Colonic mucosa (tissue), 4 donors: ENCODE measurements at regions not wholly inside any gene's neighbourhood (a gene's known extent, or its start where the extent isn't known, plus 50 kb on each side); places are given as distances from the start of the nearest gene placed in this dataset.

ENCODE experiments used
- DNase-seq: peaks from one replicate; pipeline ENCODE4 v3.0.0-alpha.2; 2020
- H3K27ac ChIP-seq: fragments of 200-600 bp; one replicate; pipeline ENCODE4 v1.8.0; 2021
- H3K27me3 ChIP-seq: fragments of 200-600 bp; one replicate; pipeline ENCODE4 v1.8.0; 2021
- H3K36me3 ChIP-seq: fragments of 200-600 bp; one replicate; pipeline ENCODE4 v1.8.0; 2021
- H3K4me1 ChIP-seq: fragments of 200-600 bp; one replicate; pipeline ENCODE4 v1.8.0; 2021; ENCODE audit warnings: mild to moderate bottlenecking
- H3K4me3 ChIP-seq: fragments of 200-600 bp; one replicate; pipeline ENCODE4 v1.8.0; 2021
- H3K9ac ChIP-seq, 2 donors: one replicate each; pipeline ENCODE4 v1.7.0; 2013; ENCODE audit warnings: control low read depth in 2 of 2, low read depth in 2 of 2, low read length in 2 of 2
- H3K9me3 ChIP-seq: fragments of 200-600 bp; one replicate; pipeline ENCODE4 v1.8.0; 2021
- intact Hi-C: fragments of 100-400 bp; cut with DNase I; formaldehyde crosslinking; loops from one replicate; pipeline ENCODE4 v1.14.1; 2022
- TF ChIP-seq, protein P1 (sequence below): fragments of 200-600 bp; IDR thresholded peaks from one replicate; pipeline ENCODE4 v1.8.0; 2022; ENCODE audit warnings: antibody characterized with exemption, mild to moderate bottlenecking
- donor health status: healthy.
- donor health status: DM: no; HTN: no; CAD: no.
- donor health status: DM: no; HTN: no; CAD: no.

DNA sequence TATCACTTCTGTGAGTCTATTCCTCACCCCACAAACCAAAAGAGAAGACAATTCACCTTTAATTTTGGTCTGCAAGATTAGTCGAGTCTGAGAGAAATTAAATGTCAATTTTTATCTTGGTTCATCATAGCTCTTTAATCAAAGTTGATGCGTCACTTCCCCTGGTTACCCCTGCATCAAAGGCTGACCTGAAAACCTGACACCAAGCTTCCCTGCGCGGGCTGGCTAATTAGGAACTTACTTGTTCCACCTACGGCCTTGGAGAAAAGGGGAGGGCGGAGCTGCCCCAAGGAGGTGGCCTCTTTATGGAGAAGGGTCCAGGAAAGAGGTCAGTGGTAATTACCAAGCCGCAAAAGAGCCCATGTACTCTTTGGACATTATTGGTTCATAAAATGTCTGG, 218.4 kb downstream of the ARRDC4 start:
- intact Hi-C loops: loop anchor here (5.0 kb wide), 1 partner anchor 272 kb away; no protein-coding TSS in a partner anchor
- DNase-seq: no peak

DNA sequence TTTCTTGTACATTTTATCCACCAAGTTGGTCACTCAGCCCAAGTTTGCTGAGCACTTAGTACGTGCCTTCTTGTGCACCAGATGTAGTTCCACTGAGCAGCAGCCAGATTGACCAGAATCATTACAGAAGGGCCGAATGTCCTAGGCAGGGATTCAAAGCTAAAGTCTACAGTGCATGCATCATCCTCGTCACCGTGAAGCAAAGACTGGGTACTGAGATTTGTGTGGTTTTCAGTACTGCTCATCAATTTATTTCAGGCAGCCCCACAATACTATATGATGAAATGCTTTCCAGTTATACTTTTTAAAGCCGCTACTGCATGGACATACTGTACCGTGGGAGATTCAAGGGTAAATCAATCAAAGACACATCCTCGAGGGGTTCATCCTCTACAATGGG, 227.0 kb downstream of the ARRDC4 start:
- Histone ChIP-seq H3K27me3 (no peaks in the 10 kb centered on the region), H3K4me1 (no peaks in the 10 kb centered on the region), H3K9ac (no peak overlapping the region), H3K9me3 (no peaks in the 10 kb centered on the region), H3K27ac (no peak overlapping the region), H3K4me3 (no peak overlapping the region), H3K36me3 (no peaks in the 10 kb centered on the region)
- TF ChIP-seq, protein P1, sequence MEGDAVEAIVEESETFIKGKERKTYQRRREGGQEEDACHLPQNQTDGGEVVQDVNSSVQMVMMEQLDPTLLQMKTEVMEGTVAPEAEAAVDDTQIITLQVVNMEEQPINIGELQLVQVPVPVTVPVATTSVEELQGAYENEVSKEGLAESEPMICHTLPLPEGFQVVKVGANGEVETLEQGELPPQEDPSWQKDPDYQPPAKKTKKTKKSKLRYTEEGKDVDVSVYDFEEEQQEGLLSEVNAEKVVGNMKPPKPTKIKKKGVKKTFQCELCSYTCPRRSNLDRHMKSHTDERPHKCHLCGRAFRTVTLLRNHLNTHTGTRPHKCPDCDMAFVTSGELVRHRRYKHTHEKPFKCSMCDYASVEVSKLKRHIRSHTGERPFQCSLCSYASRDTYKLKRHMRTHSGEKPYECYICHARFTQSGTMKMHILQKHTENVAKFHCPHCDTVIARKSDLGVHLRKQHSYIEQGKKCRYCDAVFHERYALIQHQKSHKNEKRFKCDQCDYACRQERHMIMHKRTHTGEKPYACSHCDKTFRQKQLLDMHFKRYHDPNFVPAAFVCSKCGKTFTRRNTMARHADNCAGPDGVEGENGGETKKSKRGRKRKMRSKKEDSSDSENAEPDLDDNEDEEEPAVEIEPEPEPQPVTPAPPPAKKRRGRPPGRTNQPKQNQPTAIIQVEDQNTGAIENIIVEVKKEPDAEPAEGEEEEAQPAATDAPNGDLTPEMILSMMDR: no peak
- no peak for DNase-seq
- intact Hi-C loops: no loop called here

More for the DNA sequence above, 218.4 kb downstream of the ARRDC4 start:
- Histone ChIP-seq H3K36me3 (no peaks in the 10 kb centered on the region), H3K4me3 (no peak overlapping the region), H3K9ac (no peak overlapping the region), H3K27me3 (peaks cover 4% of the 10 kb centered on the region), H3K4me1 (no peaks in the 10 kb centered on the region), H3K27ac (no peak overlapping the region), H3K9me3 (no peaks in the 10 kb centered on the region)
- TF ChIP-seq, protein P1: no peak

DNA sequence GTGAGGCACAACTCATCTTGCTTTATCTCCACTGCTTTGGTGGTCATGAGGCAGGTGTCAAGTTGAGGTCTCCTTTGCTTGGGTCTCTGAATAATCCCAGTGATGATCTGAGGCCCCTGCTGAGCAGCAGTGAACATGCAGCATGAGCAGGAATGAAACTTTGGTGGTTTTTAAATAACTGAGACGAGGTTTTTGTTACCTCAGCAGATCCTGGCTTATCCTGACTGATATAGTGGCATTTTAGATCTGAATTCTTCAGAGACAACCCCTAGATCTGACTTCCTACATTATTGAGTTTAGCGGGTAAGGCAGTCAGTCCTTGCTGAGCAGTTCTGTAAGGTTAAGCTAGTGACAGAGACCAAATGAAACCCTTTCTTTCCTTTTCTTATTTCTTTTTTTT, 230.4 kb downstream of the ARRDC4 start:
- no peaks in the 10 kb centered on the region for H3K4me1 ChIP-seq
- TF ChIP-seq, protein P1: no peak
- intact Hi-C loops: no loop called here
- H3K9ac ChIP-seq: no peak overlapping the region
- no peaks in the 10 kb centered on the region for H3K27me3 ChIP-seq
- no peak overlapping the region for H3K27ac ChIP-seq
- H3K4me3 ChIP-seq: no peak overlapping the region
- H3K9me3 ChIP-seq: no peaks in the 10 kb centered on the region
- DNase-seq: no peak
- no peaks in the 10 kb centered on the region for H3K36me3 ChIP-seq

DNA sequence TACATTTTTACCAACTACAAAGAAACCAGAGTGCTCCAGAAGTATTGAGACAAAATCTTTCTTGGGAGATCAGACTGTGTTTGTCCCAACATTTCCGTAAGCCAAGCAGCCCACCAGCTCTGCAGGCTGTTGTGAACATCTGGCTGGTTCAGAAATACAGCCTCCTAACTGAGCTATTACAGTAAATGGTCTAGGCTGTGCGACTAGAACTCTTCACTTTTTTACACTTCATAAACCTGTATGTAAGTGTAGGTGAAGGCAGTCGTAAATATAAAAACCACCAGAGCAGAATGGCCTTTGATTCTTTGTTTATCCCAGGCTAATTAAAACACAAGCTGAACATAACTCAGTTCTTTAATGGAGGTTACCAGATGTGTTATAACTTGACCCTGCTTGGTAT, 235.3 kb downstream of the ARRDC4 start:
- Histone ChIP-seq H3K4me1 (no peaks in the 10 kb centered on the region), H3K27ac (no peak overlapping the region), H3K27me3 (no peaks in the 10 kb centered on the region), H3K4me3 (no peak overlapping the region), H3K9me3 (no peaks in the 10 kb centered on the region), H3K36me3 (no peaks in the 10 kb centered on the region), H3K9ac (no peak overlapping the region)
- intact Hi-C loops: no loop called here
- TF ChIP-seq, protein P1: no peak
- no peak for DNase-seq

DNA sequence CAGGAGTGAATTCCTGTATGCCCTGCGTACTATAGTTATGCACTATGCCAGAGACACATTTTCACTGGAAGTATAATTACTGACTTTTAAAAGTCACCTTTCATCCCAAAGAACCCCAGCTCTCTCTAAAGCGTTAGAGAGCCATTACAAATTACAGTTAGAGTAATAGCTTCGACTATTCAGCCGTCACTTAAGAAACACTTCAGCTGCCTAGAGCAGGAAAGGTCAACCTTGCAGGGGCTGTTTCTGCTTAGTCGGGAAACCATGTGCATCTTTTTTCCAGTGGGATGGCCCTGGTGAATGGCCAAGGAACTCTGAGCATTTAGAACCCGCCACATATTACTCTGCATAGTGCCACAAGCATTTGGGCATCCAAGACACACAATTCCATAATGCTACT, 235.9 kb downstream of the ARRDC4 start:
- Histone ChIP-seq H3K27me3 (no peaks in the 10 kb centered on the region), H3K27ac (no peak overlapping the region), H3K4me3 (no peak overlapping the region), H3K36me3 (no peaks in the 10 kb centered on the region), H3K9me3 (no peaks in the 10 kb centered on the region), H3K9ac (no peak overlapping the region), H3K4me1 (no peaks in the 10 kb centered on the region)
- no peak for DNase-seq
- TF ChIP-seq, protein P1: no peak
- intact Hi-C loops: no loop called here

DNA sequence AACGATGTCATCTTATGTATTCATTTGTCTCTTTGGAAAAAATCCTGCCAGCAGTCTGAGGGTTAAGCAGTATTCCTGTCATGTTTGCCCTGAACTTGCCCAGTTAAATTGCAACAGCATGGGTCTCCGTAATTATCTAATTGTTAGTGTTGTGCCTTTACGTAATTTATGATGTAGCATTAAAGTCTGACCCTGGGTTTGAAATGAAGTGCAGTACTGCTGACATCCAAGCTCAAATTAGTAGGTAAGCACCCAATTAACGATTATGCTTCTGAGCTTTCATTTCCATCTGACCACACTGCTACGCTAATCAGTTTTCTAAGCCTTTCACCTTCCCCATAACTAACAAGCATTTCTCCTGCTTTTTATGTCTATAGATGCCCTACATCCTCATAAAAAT, 241.8 kb downstream of the ARRDC4 start:
- no peak overlapping the region for H3K9ac ChIP-seq
- H3K36me3 ChIP-seq: no peaks in the 10 kb centered on the region
- no peak for DNase-seq
- no peaks in the 10 kb centered on the region for H3K4me1 ChIP-seq
- H3K27ac ChIP-seq: no peak overlapping the region
- H3K4me3 ChIP-seq: no peak overlapping the region
- no peaks in the 10 kb centered on the region for H3K9me3 ChIP-seq
- no peaks in the 10 kb centered on the region for H3K27me3 ChIP-seq
- TF ChIP-seq, protein P1: no peak
- intact Hi-C loops: no loop called here
